Astrocyte (in vitro differentiated cells and primary cell): ENCODE measurements at regions not wholly inside any gene's neighbourhood (a gene's known extent, or its start where the extent isn't known, plus 50 kb on each side); places are given as distances from the start of the nearest gene placed in this dataset.
"Not testable (repeated sequence)": the region's sequence is repeated elsewhere in the genome, so short reads cannot be mapped to it uniquely, and the experiment has no call there.

ENCODE experiments used
- EZH2 ChIP-seq: IDR thresholded peaks from 2 replicates; pipeline ENCODE4 v1.6.1; 2012; ENCODE audit warnings: mild to moderate bottlenecking, low read length, inconsistent platforms; ENCODE audit not compliant: insufficient read depth
- TF ChIP-seq, protein P1 (sequence below): IDR thresholded peaks from 2 replicates; pipeline ENCODE4 v1.5.1; 2011; ENCODE audit warnings: low read depth, mild to moderate bottlenecking, inconsistent platforms, low read length, moderate library complexity; ENCODE audit not compliant: insufficient read depth

DNA sequence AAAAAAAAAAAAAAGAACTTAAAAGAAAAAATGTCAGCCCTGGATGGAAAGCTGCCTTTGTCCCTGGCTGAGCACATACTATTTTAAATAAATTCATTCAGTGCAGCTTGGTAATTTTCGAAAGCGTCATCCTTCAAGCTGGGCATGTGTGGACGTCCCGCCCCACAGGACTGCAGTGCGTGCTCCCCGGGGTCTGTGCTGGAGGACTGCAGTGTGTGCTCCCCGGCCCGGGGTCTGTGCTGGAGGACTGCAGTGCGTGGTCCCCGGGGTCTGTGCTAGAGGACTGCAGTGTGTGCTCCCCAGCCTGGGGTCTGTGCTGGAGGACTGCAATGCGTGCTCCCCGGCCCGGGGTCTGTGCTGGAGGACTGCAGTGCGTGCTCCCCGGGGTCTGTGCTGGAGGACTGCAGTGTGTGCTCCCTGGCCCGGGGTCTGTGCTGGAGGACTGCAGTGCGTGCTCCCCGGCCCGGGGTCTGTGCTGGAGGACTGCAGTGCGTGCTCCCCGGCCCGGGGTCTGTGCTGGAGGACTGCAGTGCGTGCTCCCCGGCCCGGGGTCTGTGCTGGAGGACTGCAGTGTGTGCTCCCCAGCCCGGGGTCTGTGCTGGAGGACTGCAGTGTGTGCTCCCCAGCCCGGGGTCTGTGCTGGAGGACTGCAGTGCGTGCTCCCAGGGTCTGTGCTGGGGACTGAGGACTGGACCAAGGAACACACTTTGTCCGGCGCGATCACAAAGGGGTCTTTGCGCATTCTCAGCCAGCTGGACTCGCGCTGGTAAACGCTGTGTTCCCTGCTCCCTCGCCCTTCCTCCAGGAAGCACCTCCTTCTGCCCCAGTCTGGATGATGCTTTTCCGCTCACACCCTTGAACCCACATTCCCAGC is 86.3 kb downstream of the CPN2 start:
- not testable (repeated sequence) for TF ChIP-seq EZH2
- TF ChIP-seq, protein P1, sequence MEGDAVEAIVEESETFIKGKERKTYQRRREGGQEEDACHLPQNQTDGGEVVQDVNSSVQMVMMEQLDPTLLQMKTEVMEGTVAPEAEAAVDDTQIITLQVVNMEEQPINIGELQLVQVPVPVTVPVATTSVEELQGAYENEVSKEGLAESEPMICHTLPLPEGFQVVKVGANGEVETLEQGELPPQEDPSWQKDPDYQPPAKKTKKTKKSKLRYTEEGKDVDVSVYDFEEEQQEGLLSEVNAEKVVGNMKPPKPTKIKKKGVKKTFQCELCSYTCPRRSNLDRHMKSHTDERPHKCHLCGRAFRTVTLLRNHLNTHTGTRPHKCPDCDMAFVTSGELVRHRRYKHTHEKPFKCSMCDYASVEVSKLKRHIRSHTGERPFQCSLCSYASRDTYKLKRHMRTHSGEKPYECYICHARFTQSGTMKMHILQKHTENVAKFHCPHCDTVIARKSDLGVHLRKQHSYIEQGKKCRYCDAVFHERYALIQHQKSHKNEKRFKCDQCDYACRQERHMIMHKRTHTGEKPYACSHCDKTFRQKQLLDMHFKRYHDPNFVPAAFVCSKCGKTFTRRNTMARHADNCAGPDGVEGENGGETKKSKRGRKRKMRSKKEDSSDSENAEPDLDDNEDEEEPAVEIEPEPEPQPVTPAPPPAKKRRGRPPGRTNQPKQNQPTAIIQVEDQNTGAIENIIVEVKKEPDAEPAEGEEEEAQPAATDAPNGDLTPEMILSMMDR, result not testable (repeated sequence)
